ENCODE measurements at regions not wholly inside any gene's neighbourhood (a gene's known extent, or its start where the extent isn't known, plus 50 kb on each side); places are given as distances from the start of the nearest gene placed in this dataset.

GRCh38 chr17:33739714-33740113, 446.6 kb upstream of the ASIC2 start:
- TF ChIP-seq CTCF (IDR thresholded peaks at IDR 0.05) (no peak), POLR2A (IDR thresholded peaks at IDR 0.05) (no peak)
